ENCODE measurements at regions not wholly inside any gene's neighbourhood (a gene's known extent, or its start where the extent isn't known, plus 50 kb on each side); places are given as distances from the start of the nearest gene placed in this dataset.

- H3K4me3 ChIP-seq (ENCODE audit: low read length): no peak overlapping the region
- no peaks in the 10 kb centered on the region for H4K20me1 ChIP-seq (ENCODE audit: control insufficient read depth, insufficient read depth, low read depth, low read length)
- no peaks in the 10 kb centered on the region for H3K36me3 ChIP-seq (ENCODE audit: control insufficient read depth, low read length)
- H3K27ac ChIP-seq (ENCODE audit: low read depth, low read length): no peak overlapping the region
- H3K79me2 ChIP-seq (ENCODE audit: control insufficient read depth, low read length): no peaks in the 10 kb centered on the region
- H3F3A ChIP-seq (ENCODE audit: control insufficient read depth, insufficient read depth): no peaks in the 10 kb centered on the region
- no peaks in the 10 kb centered on the region for H3K4me1 ChIP-seq (ENCODE audit: control insufficient read depth, low read length)
- no peaks in the 10 kb centered on the region for H3K27me3 ChIP-seq (ENCODE audit: control insufficient read depth, low read length)
- TF ChIP-seq EZH2phosphoT487 (IDR thresholded peaks at IDR 0.05; ENCODE audit: borderline replicate concordance, low read length) (no peak), CTCF (IDR thresholded peaks at IDR 0.05; ENCODE audit: low read depth, low read length, poor library complexity, severe bottlenecking) (no peak)
- H3K9me3 ChIP-seq (ENCODE audit: control insufficient read depth, insufficient read depth, low read length): no peaks in the 10 kb centered on the region
- H3K9me2 ChIP-seq (replicated peaks; ENCODE audit: control insufficient read depth, low read length): no peaks in the 10 kb centered on the region
- no peak overlapping the region for H3K4me2 ChIP-seq (ENCODE audit: low read length)
Measured at GRCh38 chr2:106960683-106961161, 74.8 kb upstream of the ST6GAL2 start.

DNA sequence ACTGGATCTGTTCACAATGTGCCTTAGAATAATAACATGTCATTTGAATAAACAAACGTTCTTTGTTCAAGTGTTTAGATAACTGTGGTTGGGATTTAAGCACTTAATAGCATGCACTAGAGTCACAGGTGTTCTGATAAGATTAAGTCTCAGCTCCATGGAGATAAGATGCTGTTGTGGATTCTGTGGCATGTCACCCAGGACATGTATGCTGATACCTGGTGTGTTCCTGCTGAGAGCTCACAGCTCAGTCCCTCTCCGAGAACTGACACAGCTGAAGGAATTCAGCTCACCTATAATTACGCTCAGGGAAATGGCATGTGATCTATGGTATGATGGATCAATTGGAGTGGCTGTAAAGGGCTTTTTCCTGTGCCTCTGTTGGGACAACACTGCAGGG is 75.4 kb upstream of the ST6GAL2 start:
- Histone ChIP-seq H3K4me2 (ENCODE audit: low read length) (no peak overlapping the region), H3K36me3 (ENCODE audit: control insufficient read depth, low read length) (no peaks in the 10 kb centered on the region), H3K27me3 (ENCODE audit: control insufficient read depth, low read length) (no peaks in the 10 kb centered on the region), H3K9me2 (replicated peaks; ENCODE audit: control insufficient read depth, low read length) (no peaks in the 10 kb centered on the region), H4K20me1 (ENCODE audit: control insufficient read depth, insufficient read depth, low read depth, low read length) (no peaks in the 10 kb centered on the region), H3F3A (ENCODE audit: control insufficient read depth, insufficient read depth) (no peaks in the 10 kb centered on the region), H3K9me3 (ENCODE audit: control insufficient read depth, insufficient read depth, low read length) (no peaks in the 10 kb centered on the region), H3K27ac (ENCODE audit: low read depth, low read length) (no peak overlapping the region), H3K4me3 (ENCODE audit: low read length) (no peak overlapping the region), H3K79me2 (ENCODE audit: control insufficient read depth, low read length) (no peaks in the 10 kb centered on the region), H3K4me1 (ENCODE audit: control insufficient read depth, low read length) (no peaks in the 10 kb centered on the region)
- TF ChIP-seq CTCF (IDR thresholded peaks at IDR 0.05; ENCODE audit: low read depth, low read length, poor library complexity, severe bottlenecking) (no peak), EZH2phosphoT487 (IDR thresholded peaks at IDR 0.05; ENCODE audit: borderline replicate concordance, low read length) (no peak)

DNA sequence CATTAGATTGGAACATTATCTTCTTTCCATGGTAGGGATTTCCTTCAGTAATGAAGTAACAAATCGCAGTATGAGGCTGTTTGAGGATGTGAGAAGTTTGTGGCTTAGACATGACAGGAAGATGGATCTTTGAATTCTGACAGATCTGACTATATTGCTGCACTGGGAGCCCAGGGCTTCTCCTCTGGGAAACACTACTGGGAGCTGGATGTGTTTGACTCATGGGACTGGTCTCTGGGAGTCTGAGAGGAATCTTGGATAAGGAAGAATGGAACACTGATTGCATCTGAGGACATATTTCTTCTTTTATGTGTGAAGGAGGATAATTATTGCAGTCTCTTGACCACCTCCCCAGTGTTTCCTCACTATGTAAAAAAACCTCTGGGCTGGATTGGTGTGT is 77.2 kb upstream of the ST6GAL2 start:
- Histone ChIP-seq H3K4me2 (ENCODE audit: low read length) (no peak overlapping the region), H3K4me1 (ENCODE audit: control insufficient read depth, low read length) (no peaks in the 10 kb centered on the region), H3F3A (ENCODE audit: control insufficient read depth, insufficient read depth) (no peaks in the 10 kb centered on the region), H3K36me3 (ENCODE audit: control insufficient read depth, low read length) (no peaks in the 10 kb centered on the region), H4K20me1 (ENCODE audit: control insufficient read depth, insufficient read depth, low read depth, low read length) (no peaks in the 10 kb centered on the region), H3K27ac (ENCODE audit: low read depth, low read length) (no peak overlapping the region), H3K79me2 (ENCODE audit: control insufficient read depth, low read length) (no peaks in the 10 kb centered on the region), H3K9me2 (replicated peaks; ENCODE audit: control insufficient read depth, low read length) (no peaks in the 10 kb centered on the region), H3K9me3 (ENCODE audit: control insufficient read depth, insufficient read depth, low read length) (no peaks in the 10 kb centered on the region), H3K27me3 (ENCODE audit: control insufficient read depth, low read length) (no peaks in the 10 kb centered on the region), H3K4me3 (ENCODE audit: low read length) (no peak overlapping the region)
- TF ChIP-seq EZH2phosphoT487 (IDR thresholded peaks at IDR 0.05; ENCODE audit: borderline replicate concordance, low read length) (no peak), CTCF (IDR thresholded peaks at IDR 0.05; ENCODE audit: low read depth, low read length, poor library complexity, severe bottlenecking) (no peak)

- Histone ChIP-seq H3K27me3 (ENCODE audit: control insufficient read depth, low read length) (no peaks in the 10 kb centered on the region), H3K4me1 (ENCODE audit: control insufficient read depth, low read length) (no peaks in the 10 kb centered on the region), H3F3A (ENCODE audit: control insufficient read depth, insufficient read depth) (no peaks in the 10 kb centered on the region), H3K4me3 (ENCODE audit: low read length) (no peak overlapping the region), H3K9me3 (ENCODE audit: control insufficient read depth, insufficient read depth, low read length) (no peaks in the 10 kb centered on the region), H3K27ac (ENCODE audit: low read depth, low read length) (no peak overlapping the region), H3K36me3 (ENCODE audit: control insufficient read depth, low read length) (no peaks in the 10 kb centered on the region), H3K4me2 (ENCODE audit: low read length) (no peak overlapping the region), H3K79me2 (ENCODE audit: control insufficient read depth, low read length) (no peaks in the 10 kb centered on the region), H3K9me2 (replicated peaks; ENCODE audit: control insufficient read depth, low read length) (no peaks in the 10 kb centered on the region), H4K20me1 (ENCODE audit: control insufficient read depth, insufficient read depth, low read depth, low read length) (no peaks in the 10 kb centered on the region)
- TF ChIP-seq EZH2phosphoT487 (IDR thresholded peaks at IDR 0.05; ENCODE audit: borderline replicate concordance, low read length) (no peak), CTCF (IDR thresholded peaks at IDR 0.05; ENCODE audit: low read depth, low read length, poor library complexity, severe bottlenecking) (no peak)
Measured at GRCh38 chr2:106963893-106964292, 77.9 kb upstream of the ST6GAL2 start.
